WERI-Rb-1 (cell line): ENCODE measurements at regions not wholly inside any gene's neighbourhood (a gene's known extent, or its start where the extent isn't known, plus 50 kb on each side); places are given as distances from the start of the nearest gene placed in this dataset.

Experiments used
- DNase-seq: peaks from one replicate; pipeline ENCODE4 v3.0.0-alpha.2; 2020
- H3K27ac ChIP-seq: fragments of 250-450 bp; sonication (Bioruptor Pico); 2 replicates; pipeline ENCODE4 v1.5.1; 2020; ENCODE audit warnings: mild to moderate bottlenecking, moderate library complexity
- H3K27me3 ChIP-seq: fragments of 250-450 bp; sonication (Bioruptor Pico); 2 replicates; pipeline ENCODE4 v1.5.1; 2021; ENCODE audit warnings: mild to moderate bottlenecking, low read depth, moderate library complexity; ENCODE audit not compliant: insufficient read depth, severe bottlenecking
- H3K36me3 ChIP-seq: fragments of 250-450 bp; sonication (Bioruptor Pico); 2 replicates; pipeline ENCODE4 v1.5.1; 2020; ENCODE audit warnings: mild to moderate bottlenecking, moderate library complexity
- H3K4me3 ChIP-seq: 2 replicates; pipeline ENCODE4 v1.5.1; 2011; ENCODE audit warnings: low read depth, mild to moderate bottlenecking, control low read depth, low read length
- H3K9me3 ChIP-seq: fragments of 250-450 bp; sonication (Bioruptor Pico); 2 replicates; pipeline ENCODE4 v1.5.1; 2021; ENCODE audit warnings: mild to moderate bottlenecking, moderate library complexity; ENCODE audit not compliant: severe bottlenecking
- TF ChIP-seq, protein P1 (sequence below): IDR thresholded peaks from 2 replicates; pipeline ENCODE4 v1.5.1; 2011; ENCODE audit warnings: low read depth, mild to moderate bottlenecking, control low read depth, inconsistent platforms, low read length

DNA sequence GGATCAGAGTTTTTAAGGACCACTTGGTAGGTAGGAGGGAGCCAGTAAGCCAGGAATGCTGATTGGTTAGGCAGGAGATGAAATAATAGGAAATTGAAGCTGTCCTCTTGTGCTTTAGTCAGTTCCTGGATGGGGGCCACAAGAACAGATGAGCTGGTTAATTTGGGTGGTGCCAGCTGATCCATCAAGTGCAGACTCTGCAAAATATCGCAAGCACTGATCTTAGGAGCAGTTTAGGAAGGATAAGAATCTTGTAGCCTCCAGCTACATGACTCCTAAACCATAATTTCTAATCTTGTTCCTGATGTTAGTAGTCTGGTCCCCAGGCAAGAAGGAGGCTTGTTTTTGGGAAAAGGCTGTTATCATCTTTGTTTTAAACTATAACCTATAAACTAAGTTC, 117.9 kb upstream of the GPR12 start:
- Histone ChIP-seq H3K4me3 (no peak overlapping the region), H3K27me3 (no peaks in the 10 kb centered on the region), H3K9me3 (peaks cover 9% of the 10 kb centered on the region), H3K27ac (no peak overlapping the region), H3K36me3 (no peaks in the 10 kb centered on the region)
- no peak for DNase-seq
- TF ChIP-seq, protein P1, sequence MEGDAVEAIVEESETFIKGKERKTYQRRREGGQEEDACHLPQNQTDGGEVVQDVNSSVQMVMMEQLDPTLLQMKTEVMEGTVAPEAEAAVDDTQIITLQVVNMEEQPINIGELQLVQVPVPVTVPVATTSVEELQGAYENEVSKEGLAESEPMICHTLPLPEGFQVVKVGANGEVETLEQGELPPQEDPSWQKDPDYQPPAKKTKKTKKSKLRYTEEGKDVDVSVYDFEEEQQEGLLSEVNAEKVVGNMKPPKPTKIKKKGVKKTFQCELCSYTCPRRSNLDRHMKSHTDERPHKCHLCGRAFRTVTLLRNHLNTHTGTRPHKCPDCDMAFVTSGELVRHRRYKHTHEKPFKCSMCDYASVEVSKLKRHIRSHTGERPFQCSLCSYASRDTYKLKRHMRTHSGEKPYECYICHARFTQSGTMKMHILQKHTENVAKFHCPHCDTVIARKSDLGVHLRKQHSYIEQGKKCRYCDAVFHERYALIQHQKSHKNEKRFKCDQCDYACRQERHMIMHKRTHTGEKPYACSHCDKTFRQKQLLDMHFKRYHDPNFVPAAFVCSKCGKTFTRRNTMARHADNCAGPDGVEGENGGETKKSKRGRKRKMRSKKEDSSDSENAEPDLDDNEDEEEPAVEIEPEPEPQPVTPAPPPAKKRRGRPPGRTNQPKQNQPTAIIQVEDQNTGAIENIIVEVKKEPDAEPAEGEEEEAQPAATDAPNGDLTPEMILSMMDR: no peak

DNA sequence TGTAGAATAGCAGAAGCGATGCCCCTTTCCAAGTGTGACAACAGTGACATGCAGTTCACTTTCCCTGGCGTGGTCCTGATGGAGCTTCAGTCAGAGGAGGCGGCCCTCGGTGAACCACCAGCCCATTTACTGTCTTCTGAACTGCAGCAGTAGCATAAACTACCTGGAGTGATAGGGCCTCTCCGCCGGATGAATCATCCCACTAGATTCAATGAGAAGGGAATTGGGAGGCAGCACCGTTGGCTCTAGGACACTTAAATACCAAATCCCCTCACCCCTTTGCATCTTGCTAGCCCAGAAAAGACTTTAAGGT, 112.8 kb upstream of the GPR12 start:
- Histone ChIP-seq H3K9me3 (peaks cover 19% of the 10 kb centered on the region), H3K36me3 (no peaks in the 10 kb centered on the region), H3K27ac (no peak overlapping the region), H3K4me3 (no peak overlapping the region), H3K27me3 (peaks cover 19% of the 10 kb centered on the region)
- DNase-seq: no peak
- TF ChIP-seq, protein P1: no peak

DNA sequence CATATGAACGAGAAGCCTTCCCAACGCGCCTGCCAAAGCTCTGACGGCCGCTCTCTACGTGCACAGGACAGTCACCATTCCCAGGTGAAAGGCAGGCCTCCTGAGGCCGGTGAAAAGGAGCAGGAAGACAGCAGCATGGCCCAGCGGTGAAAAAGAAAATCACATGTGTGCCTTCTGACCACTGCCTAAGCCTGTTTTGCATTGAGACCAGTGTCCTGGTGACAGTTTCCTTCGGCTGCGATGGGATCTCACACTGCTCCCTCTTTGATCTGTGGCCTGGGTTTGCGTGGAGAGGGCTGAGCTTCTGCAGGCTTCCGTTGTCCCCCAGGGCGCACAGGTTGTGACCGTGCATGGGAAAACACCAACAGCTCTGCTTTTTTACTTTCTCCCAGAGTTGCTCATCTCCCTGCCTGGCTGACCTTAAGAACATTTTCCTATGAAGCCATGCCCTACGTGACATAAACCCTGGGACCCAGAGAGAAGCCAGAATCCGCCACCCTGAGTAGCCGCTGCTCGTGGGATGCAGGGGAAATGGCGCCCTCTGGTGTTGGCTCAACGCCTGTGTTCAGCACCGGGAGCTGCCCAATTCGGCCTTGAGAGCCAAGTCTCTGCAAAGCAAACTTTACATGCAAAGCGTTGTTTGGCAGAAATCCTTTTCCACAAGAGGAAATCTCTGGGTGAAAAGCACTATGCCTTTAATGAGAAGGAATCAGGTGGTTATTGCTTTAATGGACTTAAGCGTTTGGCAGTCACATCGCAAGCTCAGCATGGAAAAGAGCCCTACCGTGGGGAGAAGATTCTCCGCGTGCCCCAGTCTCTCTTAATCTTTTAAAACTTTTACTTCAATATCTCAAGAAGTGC, 112.2 kb upstream of the GPR12 start:
- peaks cover 24% of the 10 kb centered on the region for H3K9me3 ChIP-seq
- H3K27me3 ChIP-seq: peaks cover 19% of the 10 kb centered on the region
- no peak overlapping the region for H3K4me3 ChIP-seq
- H3K27ac ChIP-seq: no peak overlapping the region
- TF ChIP-seq, protein P1: peak; percentile 99
- H3K36me3 ChIP-seq: no peaks in the 10 kb centered on the region
- DNase-seq: peak; percentile 91

DNA sequence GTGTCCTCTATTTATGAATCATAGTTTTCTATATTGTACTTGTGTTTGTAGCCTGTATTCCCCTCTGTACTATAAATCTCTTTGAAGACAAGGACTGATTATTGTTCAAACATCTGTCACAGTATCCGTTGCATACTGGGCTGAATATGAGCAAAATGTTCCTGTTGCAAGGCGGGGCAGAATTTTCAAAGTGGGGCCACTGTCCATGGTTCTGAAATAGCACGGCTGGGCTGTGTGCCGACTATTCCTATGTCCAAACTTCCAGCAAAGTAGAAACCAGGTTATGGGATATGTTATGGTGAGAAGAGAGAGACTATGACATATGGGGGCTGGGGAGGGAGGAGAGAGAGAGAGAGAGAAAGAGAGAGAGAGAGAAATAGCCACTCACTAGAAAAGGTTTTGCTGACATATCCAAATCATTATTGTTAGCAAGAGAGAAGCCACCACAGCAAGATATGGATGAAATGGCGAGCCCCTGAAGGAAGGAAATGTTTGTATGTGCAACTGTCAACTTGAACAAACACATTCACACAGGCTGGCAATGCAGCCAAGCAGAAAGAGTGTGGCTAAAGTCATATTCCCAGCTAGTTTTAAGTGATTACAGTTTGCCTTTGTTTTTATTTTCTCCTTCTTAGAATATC, 107.0 kb upstream of the GPR12 start:
- no peak overlapping the region for H3K27ac ChIP-seq
- no peak for DNase-seq
- TF ChIP-seq, protein P1: no peak
- peaks cover 22% of the 10 kb centered on the region for H3K9me3 ChIP-seq
- H3K36me3 ChIP-seq: no peaks in the 10 kb centered on the region
- H3K4me3 ChIP-seq: no peak overlapping the region
- H3K27me3 ChIP-seq: peaks cover 38% of the 10 kb centered on the region

DNA sequence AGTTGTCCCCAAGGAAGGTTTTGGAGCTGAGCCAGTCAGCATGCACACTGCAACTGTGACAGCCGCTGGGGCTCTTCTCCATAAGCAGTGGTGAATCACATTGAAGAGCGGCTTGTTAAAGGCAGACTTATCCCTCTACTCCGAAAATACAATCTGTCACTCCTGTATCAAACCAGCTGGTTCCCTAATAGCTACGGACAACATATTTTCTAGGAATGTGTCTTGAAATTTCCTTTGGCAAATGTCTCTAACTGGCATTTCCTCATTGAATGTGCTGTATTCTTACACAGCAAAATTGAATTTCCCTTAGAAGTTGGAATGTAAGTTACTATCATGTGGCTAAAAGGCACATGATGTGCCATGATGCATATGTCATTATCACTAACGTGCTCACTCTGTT, 104.0 kb upstream of the GPR12 start:
- H3K27ac ChIP-seq: no peak overlapping the region
- no peaks in the 10 kb centered on the region for H3K36me3 ChIP-seq
- no peak overlapping the region for H3K4me3 ChIP-seq
- DNase-seq: no peak
- H3K9me3 ChIP-seq: peaks cover 22% of the 10 kb centered on the region
- H3K27me3 ChIP-seq: peaks cover 20% of the 10 kb centered on the region
- TF ChIP-seq, protein P1: no peak
